ENCODE measurements at regions not wholly inside any gene's neighbourhood (a gene's known extent, or its start where the extent isn't known, plus 50 kb on each side); places are given as distances from the start of the nearest gene placed in this dataset.

DNA sequence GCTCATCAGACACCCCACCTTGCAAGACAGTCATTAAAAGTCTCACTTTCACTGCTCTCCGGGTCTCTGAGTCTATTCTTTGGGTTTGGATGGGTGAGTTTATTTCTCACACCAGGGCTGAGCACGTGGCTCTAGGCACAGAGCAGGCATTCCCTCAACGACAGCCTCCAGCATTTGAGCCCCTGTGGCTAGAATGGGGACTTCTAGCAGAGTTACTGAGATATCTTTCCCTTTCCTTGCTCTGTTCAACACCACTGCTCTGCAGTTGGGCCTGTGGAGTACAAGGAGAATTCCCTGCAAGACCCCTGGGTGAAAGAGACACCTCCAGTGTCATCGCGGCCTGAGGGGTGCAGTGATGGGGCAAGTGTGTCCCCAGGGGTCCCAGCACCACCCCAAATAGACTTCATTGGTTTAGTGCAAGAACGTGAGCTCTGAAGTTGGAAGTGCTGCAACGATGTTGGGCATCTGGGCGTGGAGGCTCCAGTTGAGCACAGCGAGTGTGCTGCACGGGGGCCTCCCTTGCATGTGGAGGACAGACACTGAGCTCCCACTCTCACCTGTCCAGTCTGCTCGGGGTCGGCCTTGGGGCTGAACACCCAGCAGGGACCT, 184.1 kb upstream of the HS6ST1 start:
- Histone ChIP-seq H3K4me1 (ENCODE audit: insufficient read depth, low read length) (no peaks in the 10 kb centered on the region), H3K36me3 (replicated peaks in 1 of 2; ENCODE audit: control insufficient read depth in 1 of 2, insufficient read depth in 2 of 2, low read length in 2 of 2) (no peaks in the 10 kb centered on the region), H4K20me1 (ENCODE audit: insufficient read depth, low read length) (no peaks in the 10 kb centered on the region), H3K9ac (ENCODE audit: insufficient read depth, low read depth, low read length) (no peak overlapping the region), H3K9me3 (ENCODE audit: low read length) (no peaks in the 10 kb centered on the region), H3K4me3 (replicated peaks in 1 of 3; ENCODE audit: insufficient read depth in 1 of 3, low read depth in 2 of 3, low read length in 3 of 3) (no peak overlapping the region), H2AFZ (ENCODE audit: low read length) (no peak overlapping the region), H3K27ac (ENCODE audit: extremely low read length, insufficient read depth, low read length) (no peak overlapping the region), H3K27me3 (ENCODE audit: control insufficient read depth in 1 of 2, insufficient read depth in 2 of 2, low read length in 2 of 2) (peaks cover 6 to 40% of the 10 kb centered on the region in 2 experiments; a peak in 4 of 5 replicates), H3K79me2 (ENCODE audit: insufficient read depth, low read length) (no peaks in the 10 kb centered on the region), H3K4me2 (ENCODE audit: low read depth, low read length) (no peak overlapping the region)
- FAIRE-seq (no peak), DNase-seq (ENCODE audit: low spot score) (no peak), ATAC-seq (no peak)
- 23% methylated on average over 6 of the region's 12 CpGs for WGBS (ENCODE audit: low lambda C conversion rate)
- BruUV-seq (replicated peaks): no TSS peak
- intact Hi-C loops (cut with micrococcal nuclease; ENCODE audit: unreplicated experiment): no loop called here
- CTCF ChIA-PET (ENCODE audit: low intra/inter-chr PET ratio, low total read pairs): no interaction called here
- in situ Hi-C loops (cut with HindIII; ENCODE audit: extremely low pct_ligation_motif_present, low pct_unique_long_range_greater_than_20kb): no loop called here
- POLR2A ChIA-PET: no interaction called here
- TF ChIP-seq SYNCRIP (IDR thresholded peaks at IDR 0.05; ENCODE audit: insufficient read depth, low read depth, low read length) (no peak), SAP130 (CRISPR knock-in tag; IDR thresholded peaks at IDR 0.05; ENCODE audit: low read depth) (no peak), ZNF264 (CRISPR knock-in tag; IDR thresholded peaks at IDR 0.05) (no peak), ZNF558 (CRISPR knock-in tag; IDR thresholded peaks at IDR 0.05; ENCODE audit: borderline replicate concordance) (no peak), RARA (CRISPR knock-in tag; IDR thresholded peaks at IDR 0.05) (no peak), ETV5 (CRISPR knock-in tag; IDR thresholded peaks at IDR 0.05; ENCODE audit: borderline replicate concordance) (no peak), FOXP1 (IDR thresholded peaks at IDR 0.05) (no peak), FOXP1 (CRISPR knock-in tag; IDR thresholded peaks at IDR 0.05) (no peak), ZNF530 (CRISPR knock-in tag; IDR thresholded peaks at IDR 0.05; ENCODE audit: low read depth) (no peak), NFIC (IDR thresholded peaks at IDR 0.05; ENCODE audit: low read length) (no peak), ZNF24 (IDR thresholded peaks at IDR 0.05) (no peak)
- TF ChIP-seq, protein P1, sequence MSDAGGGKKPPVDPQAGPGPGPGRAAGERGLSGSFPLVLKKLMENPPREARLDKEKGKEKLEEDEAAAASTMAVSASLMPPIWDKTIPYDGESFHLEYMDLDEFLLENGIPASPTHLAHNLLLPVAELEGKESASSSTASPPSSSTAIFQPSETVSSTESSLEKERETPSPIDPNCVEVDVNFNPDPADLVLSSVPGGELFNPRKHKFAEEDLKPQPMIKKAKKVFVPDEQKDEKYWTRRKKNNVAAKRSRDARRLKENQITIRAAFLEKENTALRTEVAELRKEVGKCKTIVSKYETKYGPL (CRISPR knock-in tag; IDR thresholded peaks at IDR 0.05): no peak
- TF ChIP-seq, protein P2, sequence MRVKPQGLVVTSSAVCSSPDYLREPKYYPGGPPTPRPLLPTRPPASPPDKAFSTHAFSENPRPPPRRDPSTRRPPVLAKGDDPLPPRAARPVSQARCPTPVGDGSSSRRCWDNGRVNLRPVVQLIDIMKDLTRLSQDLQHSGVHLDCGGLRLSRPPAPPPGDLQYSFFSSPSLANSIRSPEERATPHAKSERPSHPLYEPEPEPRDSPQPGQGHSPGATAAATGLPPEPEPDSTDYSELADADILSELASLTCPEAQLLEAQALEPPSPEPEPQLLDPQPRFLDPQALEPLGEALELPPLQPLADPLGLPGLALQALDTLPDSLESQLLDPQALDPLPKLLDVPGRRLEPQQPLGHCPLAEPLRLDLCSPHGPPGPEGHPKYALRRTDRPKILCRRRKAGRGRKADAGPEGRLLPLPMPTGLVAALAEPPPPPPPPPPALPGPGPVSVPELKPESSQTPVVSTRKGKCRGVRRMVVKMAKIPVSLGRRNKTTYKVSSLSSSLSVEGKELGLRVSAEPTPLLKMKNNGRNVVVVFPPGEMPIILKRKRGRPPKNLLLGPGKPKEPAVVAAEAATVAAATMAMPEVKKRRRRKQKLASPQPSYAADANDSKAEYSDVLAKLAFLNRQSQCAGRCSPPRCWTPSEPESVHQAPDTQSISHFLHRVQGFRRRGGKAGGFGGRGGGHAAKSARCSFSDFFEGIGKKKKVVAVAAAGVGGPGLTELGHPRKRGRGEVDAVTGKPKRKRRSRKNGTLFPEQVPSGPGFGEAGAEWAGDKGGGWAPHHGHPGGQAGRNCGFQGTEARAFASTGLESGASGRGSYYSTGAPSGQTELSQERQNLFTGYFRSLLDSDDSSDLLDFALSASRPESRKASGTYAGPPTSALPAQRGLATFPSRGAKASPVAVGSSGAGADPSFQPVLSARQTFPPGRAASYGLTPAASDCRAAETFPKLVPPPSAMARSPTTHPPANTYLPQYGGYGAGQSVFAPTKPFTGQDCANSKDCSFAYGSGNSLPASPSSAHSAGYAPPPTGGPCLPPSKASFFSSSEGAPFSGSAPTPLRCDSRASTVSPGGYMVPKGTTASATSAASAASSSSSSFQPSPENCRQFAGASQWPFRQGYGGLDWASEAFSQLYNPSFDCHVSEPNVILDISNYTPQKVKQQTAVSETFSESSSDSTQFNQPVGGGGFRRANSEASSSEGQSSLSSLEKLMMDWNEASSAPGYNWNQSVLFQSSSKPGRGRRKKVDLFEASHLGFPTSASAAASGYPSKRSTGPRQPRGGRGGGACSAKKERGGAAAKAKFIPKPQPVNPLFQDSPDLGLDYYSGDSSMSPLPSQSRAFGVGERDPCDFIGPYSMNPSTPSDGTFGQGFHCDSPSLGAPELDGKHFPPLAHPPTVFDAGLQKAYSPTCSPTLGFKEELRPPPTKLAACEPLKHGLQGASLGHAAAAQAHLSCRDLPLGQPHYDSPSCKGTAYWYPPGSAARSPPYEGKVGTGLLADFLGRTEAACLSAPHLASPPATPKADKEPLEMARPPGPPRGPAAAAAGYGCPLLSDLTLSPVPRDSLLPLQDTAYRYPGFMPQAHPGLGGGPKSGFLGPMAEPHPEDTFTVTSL (CRISPR knock-in tag; IDR thresholded peaks at IDR 0.05; ENCODE audit: borderline replicate concordance): no peak
- TF ChIP-seq, protein P3, sequence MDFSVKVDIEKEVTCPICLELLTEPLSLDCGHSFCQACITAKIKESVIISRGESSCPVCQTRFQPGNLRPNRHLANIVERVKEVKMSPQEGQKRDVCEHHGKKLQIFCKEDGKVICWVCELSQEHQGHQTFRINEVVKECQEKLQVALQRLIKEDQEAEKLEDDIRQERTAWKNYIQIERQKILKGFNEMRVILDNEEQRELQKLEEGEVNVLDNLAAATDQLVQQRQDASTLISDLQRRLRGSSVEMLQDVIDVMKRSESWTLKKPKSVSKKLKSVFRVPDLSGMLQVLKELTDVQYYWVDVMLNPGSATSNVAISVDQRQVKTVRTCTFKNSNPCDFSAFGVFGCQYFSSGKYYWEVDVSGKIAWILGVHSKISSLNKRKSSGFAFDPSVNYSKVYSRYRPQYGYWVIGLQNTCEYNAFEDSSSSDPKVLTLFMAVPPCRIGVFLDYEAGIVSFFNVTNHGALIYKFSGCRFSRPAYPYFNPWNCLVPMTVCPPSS (IDR thresholded peaks at IDR 0.05): no peak
- TF ChIP-seq, protein P4, sequence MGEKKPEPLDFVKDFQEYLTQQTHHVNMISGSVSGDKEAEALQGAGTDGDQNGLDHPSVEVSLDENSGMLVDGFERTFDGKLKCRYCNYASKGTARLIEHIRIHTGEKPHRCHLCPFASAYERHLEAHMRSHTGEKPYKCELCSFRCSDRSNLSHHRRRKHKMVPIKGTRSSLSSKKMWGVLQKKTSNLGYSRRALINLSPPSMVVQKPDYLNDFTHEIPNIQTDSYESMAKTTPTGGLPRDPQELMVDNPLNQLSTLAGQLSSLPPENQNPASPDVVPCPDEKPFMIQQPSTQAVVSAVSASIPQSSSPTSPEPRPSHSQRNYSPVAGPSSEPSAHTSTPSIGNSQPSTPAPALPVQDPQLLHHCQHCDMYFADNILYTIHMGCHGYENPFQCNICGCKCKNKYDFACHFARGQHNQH (CRISPR knock-in tag; IDR thresholded peaks at IDR 0.05): no peak
